Tibial artery (tissue), 4 donors: ENCODE measurements at regions not wholly inside any gene's neighbourhood (a gene's known extent, or its start where the extent isn't known, plus 50 kb on each side); places are given as distances from the start of the nearest gene placed in this dataset.

Experiments
- DNase-seq, 2 donors: peaks; one replicate each; pipeline ENCODE4 v3.0.0-alpha.2; 2019
- H3K27ac ChIP-seq, 2 donors: fragments of 200-600 bp; sonication (generic) in 1 of 2; 1 replicate in 1 of 2; 2 replicates in 1 of 2; pipeline ENCODE4 v1.5.1; 2018 to 2019; ENCODE audit warnings: mild to moderate bottlenecking in 1 of 2
- H3K27me3 ChIP-seq, 2 donors: fragments of 200-600 bp; sonication (generic) in 1 of 2; one replicate each; pipeline versions ENCODE4 v1.5.1 to v1.6.0; 2016 to 2019
- H3K36me3 ChIP-seq, 3 donors: fragments of 200-600 bp; sonication (generic) in 2 of 3; one replicate each; pipeline ENCODE4 v1.5.1; 2016 to 2019; ENCODE audit warnings: mild to moderate bottlenecking in 2 of 3
- H3K4me1 ChIP-seq, 4 donors: fragments of 200-600 bp; sonication (generic) in 2 of 4; 1 replicate in 3 of 4; 2 replicates in 1 of 4; pipeline ENCODE4 v1.5.1; 2016 to 2019
- H3K4me3 ChIP-seq, 2 donors: fragments of 200-600 bp; sonication (generic) in 1 of 2; 1 replicate in 1 of 2; 2 replicates in 1 of 2; pipeline ENCODE4 v1.5.1; 2018 to 2019; ENCODE audit warnings: mild to moderate bottlenecking in 2 of 2
- H3K9me3 ChIP-seq, 3 donors: fragments of 200-600 bp; sonication (generic) in 1 of 3; one replicate each; pipeline ENCODE4 v1.5.1; 2016 to 2019
- intact Hi-C: fragments of 100-400 bp; cut with DNase I; formaldehyde crosslinking; loops from one replicate; pipeline ENCODE4 v1.15.0; 2023; ENCODE audit warnings: low total_unique reads
- TF ChIP-seq, protein P1 (sequence below), 2 experiments: fragments of 200-600 bp in 1 of 2; fragments of 450-650 bp in 1 of 2; IDR thresholded peaks; one replicate each; pipeline ENCODE4 v1.5.1; 2017 to 2019; ENCODE audit warnings: antibody characterized with exemption in 2 of 2, mild to moderate bottlenecking in 1 of 2, moderate library complexity in 1 of 2

DNA sequence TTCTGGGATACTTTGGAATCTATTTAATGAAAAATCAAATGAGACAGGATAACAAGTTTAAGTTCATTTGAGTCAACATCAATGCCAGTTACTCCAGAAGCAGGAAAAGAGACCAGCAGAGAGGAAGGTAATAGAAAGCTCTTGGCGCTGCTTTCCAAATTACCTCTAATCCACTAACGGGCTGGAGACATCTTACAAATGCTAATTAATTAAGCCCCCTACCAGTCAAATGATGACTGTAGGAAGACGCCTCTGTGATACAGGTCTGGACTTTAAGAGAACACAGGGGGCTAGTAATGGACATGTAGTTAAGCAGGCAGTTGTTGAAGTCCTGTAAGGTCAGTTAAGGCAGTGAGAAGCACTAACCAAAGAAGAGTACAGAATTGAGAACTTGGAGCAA, 65.3 kb upstream of the HTR4 start:
- TF ChIP-seq, protein P1, sequence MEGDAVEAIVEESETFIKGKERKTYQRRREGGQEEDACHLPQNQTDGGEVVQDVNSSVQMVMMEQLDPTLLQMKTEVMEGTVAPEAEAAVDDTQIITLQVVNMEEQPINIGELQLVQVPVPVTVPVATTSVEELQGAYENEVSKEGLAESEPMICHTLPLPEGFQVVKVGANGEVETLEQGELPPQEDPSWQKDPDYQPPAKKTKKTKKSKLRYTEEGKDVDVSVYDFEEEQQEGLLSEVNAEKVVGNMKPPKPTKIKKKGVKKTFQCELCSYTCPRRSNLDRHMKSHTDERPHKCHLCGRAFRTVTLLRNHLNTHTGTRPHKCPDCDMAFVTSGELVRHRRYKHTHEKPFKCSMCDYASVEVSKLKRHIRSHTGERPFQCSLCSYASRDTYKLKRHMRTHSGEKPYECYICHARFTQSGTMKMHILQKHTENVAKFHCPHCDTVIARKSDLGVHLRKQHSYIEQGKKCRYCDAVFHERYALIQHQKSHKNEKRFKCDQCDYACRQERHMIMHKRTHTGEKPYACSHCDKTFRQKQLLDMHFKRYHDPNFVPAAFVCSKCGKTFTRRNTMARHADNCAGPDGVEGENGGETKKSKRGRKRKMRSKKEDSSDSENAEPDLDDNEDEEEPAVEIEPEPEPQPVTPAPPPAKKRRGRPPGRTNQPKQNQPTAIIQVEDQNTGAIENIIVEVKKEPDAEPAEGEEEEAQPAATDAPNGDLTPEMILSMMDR (IDR thresholded peaks at IDR 0.05), result no peak
- Histone ChIP-seq H3K4me1 (no peaks in the 10 kb centered on the region), H3K27ac (no peak overlapping the region), H3K27me3 (no peaks in the 10 kb centered on the region), H3K4me3 (no peak overlapping the region), H3K36me3 (no peaks in the 10 kb centered on the region), H3K9me3 (no peaks in the 10 kb centered on the region)
- DNase-seq, result no peak
- intact Hi-C loops, result no loop called here

GRCh38 chr5:148720257-148720656, 65.9 kb upstream of the HTR4 start:
- no peak for DNase-seq
- no peak overlapping the region for H3K27ac ChIP-seq
- intact Hi-C loops, result no loop called here
- no peaks in the 10 kb centered on the region for H3K4me1 ChIP-seq
- no peak overlapping the region for H3K4me3 ChIP-seq
- TF ChIP-seq, protein P1 (IDR thresholded peaks at IDR 0.05), result no peak
- H3K36me3 ChIP-seq, result no peaks in the 10 kb centered on the region
- H3K9me3 ChIP-seq, result no peaks in the 10 kb centered on the region
- no peaks in the 10 kb centered on the region for H3K27me3 ChIP-seq

- Histone ChIP-seq H3K36me3 (no peaks in the 10 kb centered on the region), H3K4me1 (no peaks in the 10 kb centered on the region), H3K4me3 (no peak overlapping the region), H3K27me3 (no peaks in the 10 kb centered on the region), H3K9me3 (no peaks in the 10 kb centered on the region), H3K27ac (no peak overlapping the region)
- intact Hi-C loops, result no loop called here
- TF ChIP-seq, protein P1 (IDR thresholded peaks at IDR 0.05), result no peak
- DNase-seq, result no peak
Measured at GRCh38 chr5:148723143-148723542, 68.8 kb upstream of the HTR4 start.

DNA sequence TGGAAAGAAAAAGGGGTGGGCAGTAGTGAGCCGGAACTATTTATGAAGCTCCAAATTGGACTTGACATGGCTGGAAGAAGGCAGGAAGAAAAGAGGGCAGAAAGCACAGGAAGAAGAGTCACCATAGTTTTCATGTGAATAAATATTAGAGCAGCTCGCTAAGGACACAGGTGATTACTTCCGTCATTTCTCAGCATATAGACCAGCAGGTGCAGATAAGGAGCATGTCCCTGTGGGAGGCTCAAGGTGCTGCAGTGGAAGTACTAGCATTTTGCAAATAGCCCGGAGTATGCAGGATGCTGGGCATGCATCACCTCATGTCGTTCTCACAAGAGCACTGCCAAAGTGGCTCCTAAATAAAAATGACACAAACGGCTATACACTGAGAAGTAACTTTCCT, 71.3 kb upstream of the HTR4 start:
- intact Hi-C loops, result no loop called here

GRCh38 chr5:148729182-148729581, 74.9 kb upstream of the HTR4 start:
- H3K27ac ChIP-seq, result no peak overlapping the region
- TF ChIP-seq, protein P1 (IDR thresholded peaks at IDR 0.05), result no peak
- no peak overlapping the region for H3K4me3 ChIP-seq
- intact Hi-C loops, result no loop called here
- no peaks in the 10 kb centered on the region for H3K9me3 ChIP-seq
- H3K36me3 ChIP-seq, result no peaks in the 10 kb centered on the region
- DNase-seq, result no peak
- no peaks in the 10 kb centered on the region for H3K27me3 ChIP-seq
- H3K4me1 ChIP-seq, result peaks cover 0 to 16% (median 9%) of the 10 kb centered on the region in 4 donors

More for the DNA sequence above, 71.3 kb upstream of the HTR4 start:
- H3K27me3 ChIP-seq, result no peaks in the 10 kb centered on the region
- TF ChIP-seq, protein P1 (IDR thresholded peaks at IDR 0.05), result no peak
- no peak overlapping the region for H3K4me3 ChIP-seq
- H3K27ac ChIP-seq, result no peak overlapping the region
- H3K9me3 ChIP-seq, result no peaks in the 10 kb centered on the region
- no peaks in the 10 kb centered on the region for H3K36me3 ChIP-seq
- DNase-seq, result no peak
- H3K4me1 ChIP-seq, result peaks cover 0 to 12% (median 5%) of the 10 kb centered on the region in 4 donors

DNA sequence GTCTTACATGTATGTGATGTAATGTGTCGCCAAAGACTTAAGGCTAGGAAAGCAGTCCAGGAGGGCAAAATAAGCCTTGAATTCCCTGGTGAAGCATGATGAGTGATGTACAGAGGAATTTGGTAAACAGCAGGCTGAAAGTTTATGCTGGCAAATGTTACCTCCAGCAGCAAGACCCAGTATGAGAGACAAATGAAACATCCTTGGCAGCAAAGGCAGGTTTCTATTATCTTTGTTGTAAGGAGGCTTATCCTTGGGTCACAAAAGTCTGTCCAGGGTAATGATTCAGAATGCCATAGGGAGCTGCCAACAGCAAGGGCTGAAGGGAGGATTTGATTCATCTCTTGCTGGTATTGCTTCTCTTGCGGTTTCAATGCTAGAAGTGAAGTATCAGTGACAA, 75.9 kb upstream of the HTR4 start:
- intact Hi-C loops, result loop anchor here (10.0 kb wide), 4 partner anchors 95 to 385 kb away; partner anchors contain the start of gene ADRB2
- Histone ChIP-seq H3K27ac (peak overlapping the region in 1 of 2 donors; percentile 8), H3K4me3 (no peak overlapping the region), H3K27me3 (no peaks in the 10 kb centered on the region), H3K9me3 (no peaks in the 10 kb centered on the region), H3K36me3 (no peaks in the 10 kb centered on the region), H3K4me1 (peaks cover 0 to 16% (median 9%) of the 10 kb centered on the region in 4 donors)
- TF ChIP-seq, protein P1 (IDR thresholded peaks at IDR 0.05), result no peak
- no peak for DNase-seq
